IPS-20b (cell line): ENCODE measurements at regions not wholly inside any gene's neighbourhood (a gene's known extent, or its start where the extent isn't known, plus 50 kb on each side); places are given as distances from the start of the nearest gene placed in this dataset.

ENCODE experiments used
- H3K27ac ChIP-seq: one replicate; pipeline ENCODE4 v1.5.1; 2013; ENCODE audit warnings: low read length
- H3K27me3 ChIP-seq: 2 replicates; pipeline ENCODE4 v1.6.1; 2013; ENCODE audit warnings: mild to moderate bottlenecking, low read length, inconsistent platforms; ENCODE audit not compliant: insufficient read depth
- H3K36me3 ChIP-seq: 2 replicates; pipeline ENCODE4 v1.6.1; 2013; ENCODE audit warnings: low read depth, mild to moderate bottlenecking, inconsistent platforms, low read length, moderate library complexity; ENCODE audit not compliant: insufficient read depth
- H3K4me1 ChIP-seq: 2 replicates; pipeline ENCODE4 v1.6.1; 2013; ENCODE audit warnings: mild to moderate bottlenecking, control low read depth, inconsistent platforms, low read length, moderate library complexity; ENCODE audit not compliant: insufficient read depth
- H3K4me3 ChIP-seq: 2 replicates; pipeline ENCODE4 v1.5.1; 2013; ENCODE audit warnings: mild to moderate bottlenecking, low read length, inconsistent platforms
- H3K9ac ChIP-seq: 2 replicates; pipeline ENCODE4 v1.6.1; 2013; ENCODE audit warnings: low read depth, mild to moderate bottlenecking, inconsistent platforms, low read length, moderate library complexity
- H3K9me3 ChIP-seq: 2 replicates; pipeline ENCODE4 v1.6.1; 2013; ENCODE audit warnings: mild to moderate bottlenecking, low read depth, low read length, inconsistent platforms; ENCODE audit not compliant: insufficient read depth

DNA sequence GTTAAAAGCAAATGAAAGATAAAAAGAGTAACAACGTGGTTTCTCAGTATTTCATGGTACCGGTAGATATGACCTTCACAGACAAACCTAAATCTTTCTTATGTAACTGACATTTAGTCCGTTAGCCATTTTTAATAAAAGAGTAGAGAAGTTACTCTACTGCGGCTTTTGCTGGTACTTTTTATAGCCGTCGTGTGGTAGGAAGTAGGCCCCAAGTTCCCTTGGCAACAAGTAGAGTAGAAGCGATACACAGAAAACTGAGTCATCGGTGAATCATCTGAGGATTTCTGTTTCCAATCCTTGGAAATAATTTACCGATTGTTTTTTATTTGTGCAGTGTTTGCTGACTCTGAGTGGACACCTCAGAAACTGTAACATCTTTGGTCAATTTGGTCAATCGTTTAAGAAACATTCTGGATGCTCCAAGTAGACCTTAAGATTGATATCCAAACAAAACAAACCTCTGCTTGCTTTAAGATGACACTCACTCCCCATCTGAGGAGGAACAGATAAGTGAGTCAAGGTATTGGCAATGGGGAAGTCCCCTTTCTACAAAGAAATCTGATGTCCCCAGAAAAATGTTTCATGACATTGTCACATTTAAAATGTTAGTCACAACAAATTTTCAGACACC is 63.9 kb upstream of the AHR start:
- Histone ChIP-seq H3K36me3 (no peaks in the 10 kb centered on the region), H3K27me3 (no peaks in the 10 kb centered on the region), H3K27ac (no peak overlapping the region), H3K4me3 (no peak overlapping the region), H3K9me3 (no peaks in the 10 kb centered on the region), H3K9ac (no peak overlapping the region), H3K4me1 (no peaks in the 10 kb centered on the region)

DNA sequence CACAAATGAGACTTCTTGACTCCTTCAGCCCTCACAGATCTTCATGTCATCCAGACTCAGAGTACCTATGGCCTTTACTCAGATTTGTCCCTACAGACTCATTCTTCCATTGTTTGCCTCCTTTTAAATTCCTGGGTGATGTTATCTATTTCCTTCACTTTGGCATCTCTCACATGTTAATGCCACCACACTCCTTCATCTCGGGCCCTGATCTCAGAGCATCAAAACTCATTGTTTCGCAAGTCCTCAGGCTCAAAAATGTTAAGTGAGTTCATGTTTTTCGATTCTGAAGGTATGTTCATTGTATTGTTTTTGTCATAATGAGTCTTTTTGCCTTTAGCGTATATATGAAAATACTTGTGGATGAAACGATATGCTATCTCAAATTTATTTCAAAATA is 62.3 kb upstream of the AHR start:
- Histone ChIP-seq H3K4me3 (no peak overlapping the region), H3K9me3 (no peaks in the 10 kb centered on the region), H3K27me3 (no peaks in the 10 kb centered on the region), H3K4me1 (no peaks in the 10 kb centered on the region), H3K27ac (no peak overlapping the region), H3K9ac (no peak overlapping the region), H3K36me3 (no peaks in the 10 kb centered on the region)

DNA sequence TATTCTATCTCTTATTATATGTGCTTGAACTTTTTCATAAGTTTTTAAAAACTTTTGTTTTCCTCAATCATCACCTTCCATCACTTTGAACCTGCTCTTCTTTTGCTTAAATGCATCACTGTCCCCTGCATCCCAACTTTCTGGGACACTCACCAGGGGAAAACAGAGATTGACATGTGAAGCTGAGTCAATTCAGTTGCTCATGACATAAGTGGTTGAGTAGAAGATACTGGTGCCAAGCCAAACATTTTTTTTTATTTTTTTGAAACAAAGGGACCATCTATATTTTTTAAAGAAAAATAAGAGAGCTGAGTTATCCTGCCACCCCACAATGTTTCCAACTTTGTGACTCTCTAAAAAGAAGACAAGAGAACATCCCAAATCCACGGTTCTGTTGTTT is 61.8 kb upstream of the AHR start:
- no peak overlapping the region for H3K4me3 ChIP-seq
- no peak overlapping the region for H3K9ac ChIP-seq
- no peaks in the 10 kb centered on the region for H3K9me3 ChIP-seq
- H3K36me3 ChIP-seq: no peaks in the 10 kb centered on the region
- H3K27ac ChIP-seq: no peak overlapping the region
- H3K27me3 ChIP-seq: no peaks in the 10 kb centered on the region
- no peaks in the 10 kb centered on the region for H3K4me1 ChIP-seq

DNA sequence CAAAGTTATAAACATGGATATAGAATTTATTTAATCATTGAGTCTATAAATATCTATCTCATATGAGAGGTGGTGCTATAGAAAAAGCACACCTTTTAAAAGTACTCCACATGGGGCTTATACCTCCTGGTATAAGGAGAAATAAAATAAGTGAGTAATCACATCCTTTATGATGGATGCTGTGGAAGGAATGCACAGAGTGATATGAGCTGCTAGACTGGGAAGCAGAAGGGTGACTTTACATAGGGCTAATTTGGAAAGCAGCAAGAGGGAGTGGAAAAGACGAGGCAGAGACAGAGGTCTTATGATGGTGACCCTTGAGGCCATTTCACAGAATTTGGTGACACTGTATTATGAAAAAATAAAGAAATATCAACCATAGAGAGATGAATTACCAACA is 59.4 kb upstream of the AHR start:
- Histone ChIP-seq H3K4me3 (no peak overlapping the region), H3K36me3 (no peaks in the 10 kb centered on the region), H3K9ac (no peak overlapping the region), H3K9me3 (no peaks in the 10 kb centered on the region), H3K27me3 (no peaks in the 10 kb centered on the region), H3K27ac (no peak overlapping the region), H3K4me1 (no peaks in the 10 kb centered on the region)

DNA sequence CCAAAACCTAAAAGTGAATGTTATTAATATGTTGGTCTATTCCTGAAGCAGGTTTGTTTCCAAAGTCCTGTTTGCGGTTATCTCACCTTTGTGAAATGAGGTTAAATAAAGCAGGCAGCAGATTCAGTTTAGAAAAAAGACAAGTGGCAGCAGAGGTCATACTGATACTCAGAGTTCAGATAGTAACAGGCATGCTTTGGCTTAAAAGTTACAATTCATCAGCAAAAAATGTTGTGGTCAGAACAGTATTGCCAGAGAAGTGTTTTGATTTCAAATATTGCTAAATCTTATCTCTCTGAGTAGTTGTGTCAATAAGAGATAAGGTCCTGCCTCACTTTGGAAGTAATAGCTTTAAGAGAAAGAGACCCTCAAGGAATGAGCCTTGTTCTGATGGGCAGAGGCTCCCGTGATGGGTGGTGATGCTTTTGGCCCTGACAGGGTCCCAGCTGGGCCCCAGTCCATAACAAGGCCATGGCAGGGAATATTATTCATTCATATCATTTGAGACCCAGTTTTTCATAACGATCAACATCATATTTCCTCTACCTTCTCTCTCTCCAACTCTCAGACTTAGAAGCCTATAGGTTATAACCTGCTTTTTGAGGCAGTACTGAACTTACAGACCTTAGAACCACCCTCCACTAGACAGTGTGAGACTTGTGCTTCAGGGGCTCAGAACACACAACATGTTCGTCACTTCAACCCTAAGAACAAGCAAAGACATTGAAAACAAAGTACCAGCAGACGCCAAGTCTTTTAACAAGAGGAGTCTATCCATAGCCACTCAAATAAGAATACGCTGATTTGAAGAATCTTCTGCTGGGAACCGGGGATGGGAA is 58.5 kb upstream of the AHR start:
- H3K9me3 ChIP-seq: no peaks in the 10 kb centered on the region
- H3K9ac ChIP-seq: no peak overlapping the region
- no peaks in the 10 kb centered on the region for H3K4me1 ChIP-seq
- H3K4me3 ChIP-seq: no peak overlapping the region
- no peaks in the 10 kb centered on the region for H3K27me3 ChIP-seq
- H3K27ac ChIP-seq: no peak overlapping the region
- no peaks in the 10 kb centered on the region for H3K36me3 ChIP-seq

DNA sequence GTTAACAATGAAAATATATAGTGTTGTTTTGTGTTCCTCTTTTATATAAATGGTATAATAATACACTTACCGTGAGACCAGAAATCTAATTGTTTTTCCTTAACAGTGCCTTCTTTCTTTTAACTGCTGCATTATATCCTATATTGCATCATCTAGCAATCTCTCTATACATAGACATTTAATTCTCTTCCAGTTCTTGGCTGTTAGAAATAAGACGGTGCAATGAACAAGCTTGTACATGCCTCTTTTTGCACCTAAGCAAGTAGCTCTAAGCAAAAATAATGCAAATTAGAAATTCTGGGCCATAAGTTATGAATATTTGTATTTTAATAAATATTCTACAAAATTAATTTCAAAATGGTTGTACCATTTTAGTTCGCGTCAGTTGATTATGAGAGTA is 55.9 kb upstream of the AHR start:
- no peak overlapping the region for H3K4me3 ChIP-seq
- H3K9ac ChIP-seq: no peak overlapping the region
- no peaks in the 10 kb centered on the region for H3K36me3 ChIP-seq

DNA sequence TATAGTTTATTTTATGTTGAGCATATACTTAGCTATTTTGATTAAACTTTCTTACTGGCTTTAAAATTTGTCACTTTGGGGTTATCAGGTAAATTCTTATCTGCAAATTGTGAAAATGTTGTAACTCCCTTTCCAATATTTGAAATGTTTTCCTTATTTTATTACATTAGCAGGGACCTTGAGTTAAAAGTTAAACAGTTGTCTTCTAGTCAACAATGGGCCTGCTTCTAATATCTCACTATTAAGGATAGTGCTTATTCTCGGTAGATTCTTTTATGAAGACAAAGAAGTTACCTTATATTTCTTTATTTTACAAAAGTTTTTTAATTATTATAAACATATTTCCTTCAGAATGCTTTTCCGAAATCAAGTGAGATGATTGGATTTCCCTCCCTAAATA is 53.7 kb upstream of the AHR start:
- H3K4me3 ChIP-seq: no peak overlapping the region

More for the DNA sequence above, 55.9 kb upstream of the AHR start:
- Histone ChIP-seq H3K9me3 (no peaks in the 10 kb centered on the region), H3K4me1 (no peaks in the 10 kb centered on the region), H3K27me3 (no peaks in the 10 kb centered on the region), H3K27ac (no peak overlapping the region)

DNA sequence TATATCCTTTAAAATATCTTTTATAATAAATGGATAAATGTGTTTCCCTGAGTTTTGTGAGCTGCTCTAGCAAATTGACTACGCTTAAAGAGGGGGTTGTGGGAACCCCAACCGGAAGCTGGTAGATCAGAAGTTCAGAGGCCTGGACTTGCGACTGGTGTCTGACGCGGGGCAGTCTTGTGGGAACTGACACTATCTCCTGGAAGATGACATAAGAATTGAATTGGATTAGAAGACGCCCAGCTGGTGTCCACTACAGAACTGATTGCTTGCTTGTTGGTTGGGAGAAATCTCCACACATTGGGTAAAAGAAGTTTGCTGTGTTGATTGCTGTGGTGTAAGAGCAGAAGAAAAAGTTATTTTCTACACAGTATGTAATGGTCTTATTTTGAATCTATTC is 51.1 kb upstream of the AHR start:
- Histone ChIP-seq H3K9me3 (no peaks in the 10 kb centered on the region), H3K4me1 (no peaks in the 10 kb centered on the region), H3K9ac (no peak overlapping the region), H3K36me3 (no peaks in the 10 kb centered on the region), H3K27me3 (no peaks in the 10 kb centered on the region), H3K27ac (no peak overlapping the region), H3K4me3 (no peak overlapping the region)

More for the DNA sequence above, 53.7 kb upstream of the AHR start:
- Histone ChIP-seq H3K9me3 (no peaks in the 10 kb centered on the region), H3K27me3 (no peaks in the 10 kb centered on the region), H3K4me1 (no peaks in the 10 kb centered on the region), H3K36me3 (no peaks in the 10 kb centered on the region), H3K27ac (no peak overlapping the region), H3K9ac (no peak overlapping the region)

DNA sequence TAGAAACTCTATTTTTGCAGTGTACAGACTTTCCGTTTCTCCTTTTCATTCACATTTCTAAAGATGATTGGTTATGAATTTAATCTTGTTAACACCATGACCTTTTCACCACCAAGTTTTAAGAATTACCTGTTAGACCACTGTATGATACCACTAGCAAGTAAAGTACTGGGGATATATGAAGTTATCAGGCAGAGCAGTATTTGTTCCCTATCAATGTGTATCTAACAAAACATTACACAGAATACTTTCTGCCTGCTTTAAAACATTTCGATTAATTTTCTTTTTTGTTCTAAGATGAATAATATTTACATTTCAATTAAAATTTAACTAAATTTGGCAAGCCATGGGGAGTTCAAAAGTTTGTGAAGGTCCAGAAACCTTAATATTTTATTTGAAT is 49.9 kb upstream of the AHR start:
- Histone ChIP-seq H3K27ac (no peak overlapping the region), H3K4me1 (no peaks in the 10 kb centered on the region), H3K36me3 (no peaks in the 10 kb centered on the region), H3K27me3 (no peaks in the 10 kb centered on the region), H3K4me3 (no peak overlapping the region), H3K9ac (no peak overlapping the region), H3K9me3 (no peaks in the 10 kb centered on the region)
